Activated CD4-positive, alpha-beta T cell treated with anti-CD3 and anti-CD28 coated beads for 4 hours (primary cell): ENCODE measurements at regions not wholly inside any gene's neighbourhood (a gene's known extent, or its start where the extent isn't known, plus 50 kb on each side); places are given as distances from the start of the nearest gene placed in this dataset.

Experiments
- DNase-seq, 2 donors: peaks; one replicate each; pipeline ENCODE4 v3.0.0-alpha.2; 2020

GRCh38 chr6:131510094-131510493, 62.9 kb upstream of the ARG1 start:
- DNase-seq, result no peak

- DNase-seq, result no peak
These were observed 62.4 kb upstream of the ARG1 start for GRCh38 chr6:131510591-131510990.

DNA sequence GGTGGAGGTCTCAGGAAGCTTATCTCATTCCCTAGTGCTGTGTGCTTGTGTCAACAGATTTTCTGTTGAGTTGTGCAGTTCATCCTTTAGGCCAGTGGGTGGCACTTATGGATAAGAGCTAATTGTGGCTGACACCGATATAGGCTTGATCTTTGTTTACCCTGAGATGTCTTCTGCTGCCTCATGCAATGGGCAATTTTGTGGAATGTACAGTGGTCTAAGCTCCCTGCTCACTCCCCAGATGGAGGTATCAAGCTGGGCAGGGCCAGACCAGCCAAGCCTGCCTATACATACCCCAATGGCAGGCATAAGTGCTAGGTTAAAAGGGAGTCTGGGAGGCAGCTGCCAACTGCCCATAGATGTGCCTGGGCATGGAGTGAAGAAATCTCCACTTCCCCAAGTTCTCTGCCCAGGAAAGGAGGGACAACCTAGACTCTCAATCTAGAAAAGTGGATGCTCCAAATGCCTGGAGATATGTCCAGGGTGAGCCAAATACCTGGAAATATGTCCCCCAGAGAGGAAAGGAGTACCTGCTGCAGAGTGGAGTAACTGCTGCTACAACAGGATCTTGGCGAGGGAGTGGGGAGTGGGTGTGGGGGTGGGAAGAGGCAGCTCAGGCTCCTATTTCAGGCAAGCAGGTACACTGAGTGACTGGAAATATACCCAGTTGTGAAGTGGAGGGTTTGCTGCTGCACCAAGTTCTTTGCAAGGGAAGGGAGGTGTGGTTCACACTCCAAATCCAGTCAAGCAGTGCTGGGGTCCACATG, 53.2 kb upstream of the ARG1 start:
- DNase-seq, result peak; percentile 26 to 57
